GM12892 (cell line): ENCODE measurements at regions not wholly inside any gene's neighbourhood (a gene's known extent, or its start where the extent isn't known, plus 50 kb on each side); places are given as distances from the start of the nearest gene placed in this dataset.

ENCODE experiments used
- DNase-seq: peaks from one replicate; pipeline ENCODE4 v3.0.0; 2011; ENCODE audit not compliant: insufficient read length
- FAIRE-seq: peaks from 2 replicates; lab custom pipeline; 2011; peaks lifted over from hg19 to GRCh38; lab: Jason Lieb, UNC
- POLR2A ChIP-seq: IDR thresholded peaks from 2 replicates; pipeline ENCODE4 v1.6.1; 2011; ENCODE audit warnings: low read depth, low read length, control low read depth
- POLR2AphosphoS5 ChIP-seq: IDR thresholded peaks from 2 replicates; pipeline ENCODE4 v1.6.1; 2011; ENCODE audit warnings: low read depth, low read length, control low read depth
- TAF1 ChIP-seq: IDR thresholded peaks from 2 replicates; pipeline ENCODE4 v1.6.1; 2011; ENCODE audit warnings: low read depth, mild to moderate bottlenecking, control low read depth, low read length, borderline replicate concordance

- DNase-seq (no peak), FAIRE-seq (no peak)
- no peak for TF ChIP-seq TAF1
- TF ChIP-seq POLR2AphosphoS5: no peak
- TF ChIP-seq POLR2A: no peak
Measured at GRCh38 chr9:105067895-105068580, 140.1 kb upstream of the ABCA1 start.

GRCh38 chr9:105069285-105069684 is 141.3 kb upstream of the ABCA1 start:
- no peak for FAIRE-seq
- DNase-seq: no peak
- TF ChIP-seq POLR2A (no peak), POLR2AphosphoS5 (no peak), TAF1 (no peak)

- DNase-seq: no peak
- no peak for TF ChIP-seq TAF1
- no peak for TF ChIP-seq POLR2A
- TF ChIP-seq POLR2AphosphoS5: no peak
- FAIRE-seq: no peak
Measured at GRCh38 chr9:105069696-105070095, 141.7 kb upstream of the ABCA1 start.

- TF ChIP-seq TAF1: no peak
- no peak for TF ChIP-seq POLR2AphosphoS5
- no peak for TF ChIP-seq POLR2A
- FAIRE-seq (no peak), DNase-seq (no peak)
Measured at GRCh38 chr9:105070176-105070575, 142.2 kb upstream of the ABCA1 start.

GRCh38 chr9:105072476-105072875 is 144.5 kb upstream of the ABCA1 start:
- FAIRE-seq (no peak), DNase-seq (no peak)
- TF ChIP-seq TAF1 (no peak), POLR2A (no peak), POLR2AphosphoS5 (no peak)

GRCh38 chr9:105073147-105073546 is 145.2 kb upstream of the ABCA1 start:
- FAIRE-seq (no peak), DNase-seq (no peak)
- no peak for TF ChIP-seq TAF1
- TF ChIP-seq POLR2A: no peak
- TF ChIP-seq POLR2AphosphoS5: no peak

GRCh38 chr9:105074491-105074890 is 146.5 kb upstream of the ABCA1 start:
- no peak for FAIRE-seq
- DNase-seq: no peak
- no peak for TF ChIP-seq TAF1
- TF ChIP-seq POLR2A: no peak
- TF ChIP-seq POLR2AphosphoS5: no peak

GRCh38 chr9:105076729-105077128 is 148.8 kb upstream of the ABCA1 start:
- TF ChIP-seq TAF1: no peak
- TF ChIP-seq POLR2A: no peak
- TF ChIP-seq POLR2AphosphoS5: no peak
- no peak for FAIRE-seq
- DNase-seq: no peak

- DNase-seq: no peak
- FAIRE-seq: no peak
- TF ChIP-seq POLR2A: no peak
- TF ChIP-seq TAF1: no peak
- no peak for TF ChIP-seq POLR2AphosphoS5
Measured at GRCh38 chr9:105079457-105079856, 151.5 kb upstream of the ABCA1 start.

- DNase-seq (no peak), FAIRE-seq (no peak)
- no peak for TF ChIP-seq POLR2A
- no peak for TF ChIP-seq POLR2AphosphoS5
- TF ChIP-seq TAF1: no peak
Measured at GRCh38 chr9:105082843-105083242, 154.9 kb upstream of the ABCA1 start.

GRCh38 chr9:105083256-105083655 is 155.3 kb upstream of the ABCA1 start:
- FAIRE-seq (no peak), DNase-seq (no peak)
- TF ChIP-seq POLR2AphosphoS5: no peak
- TF ChIP-seq TAF1: no peak
- TF ChIP-seq POLR2A: no peak

GRCh38 chr9:105087910-105088898 is 156.2 kb upstream of the SLC44A1 start:
- FAIRE-seq: no peak
- TF ChIP-seq TAF1 (no peak), POLR2AphosphoS5 (no peak), POLR2A (no peak)

GRCh38 chr9:105089874-105090273 is 154.6 kb upstream of the SLC44A1 start:
- no peak for FAIRE-seq
- no peak for DNase-seq
- TF ChIP-seq TAF1: no peak
- TF ChIP-seq POLR2AphosphoS5: no peak
- TF ChIP-seq POLR2A: no peak

More at GRCh38 chr9:105087910-105088898, 156.2 kb upstream of the SLC44A1 start:
- no peak for DNase-seq
